ENCODE measurements at regions not wholly inside any gene's neighbourhood (a gene's known extent, or its start where the extent isn't known, plus 50 kb on each side); places are given as distances from the start of the nearest gene placed in this dataset.

DNA sequence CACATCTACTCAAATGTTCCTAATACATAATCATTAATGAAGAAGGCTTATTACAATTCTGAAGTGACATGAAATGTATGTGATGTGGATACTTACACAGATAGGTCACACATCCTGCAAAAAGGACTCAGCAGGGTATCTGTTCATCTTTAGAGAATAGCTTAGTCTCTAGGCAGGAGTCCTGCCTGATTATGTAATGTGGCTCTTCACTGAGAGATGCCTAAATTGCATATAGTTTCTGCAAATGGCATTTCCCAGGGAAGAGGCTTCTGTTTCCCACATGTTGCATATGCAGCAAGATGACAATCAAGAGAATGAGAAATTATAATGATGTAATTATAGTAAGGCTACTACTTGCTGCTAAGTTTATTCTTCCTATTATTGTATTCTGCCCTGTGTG, 58.8 kb upstream of the SLC36A4 start:
- TF ChIP-seq EZH2 (IDR thresholded peaks at IDR 0.05; ENCODE audit: borderline replicate concordance, low read depth, low read length, severe bottlenecking) (no peak), POLR2A (IDR thresholded peaks at IDR 0.05; ENCODE audit: low read depth, low read length) (no peak), FOS (IDR thresholded peaks at IDR 0.05; ENCODE audit: borderline replicate concordance, insufficient read depth, low read length) (no peak), GATA2 (IDR thresholded peaks at IDR 0.05; ENCODE audit: insufficient read depth, insufficient read length, low read depth, low read length) (no peak), MYC (IDR thresholded peaks at IDR 0.05; ENCODE audit: low read depth, low read length) (no peak), JUN (IDR thresholded peaks at IDR 0.05; ENCODE audit: borderline replicate concordance, insufficient read depth, insufficient read length, low read depth) (no peak)
- TF ChIP-seq, protein P1, sequence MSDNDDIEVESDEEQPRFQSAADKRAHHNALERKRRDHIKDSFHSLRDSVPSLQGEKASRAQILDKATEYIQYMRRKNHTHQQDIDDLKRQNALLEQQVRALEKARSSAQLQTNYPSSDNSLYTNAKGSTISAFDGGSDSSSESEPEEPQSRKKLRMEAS (IDR thresholded peaks at IDR 0.05; ENCODE audit: insufficient read depth, insufficient read length): no peak
- TF ChIP-seq, protein P2, sequence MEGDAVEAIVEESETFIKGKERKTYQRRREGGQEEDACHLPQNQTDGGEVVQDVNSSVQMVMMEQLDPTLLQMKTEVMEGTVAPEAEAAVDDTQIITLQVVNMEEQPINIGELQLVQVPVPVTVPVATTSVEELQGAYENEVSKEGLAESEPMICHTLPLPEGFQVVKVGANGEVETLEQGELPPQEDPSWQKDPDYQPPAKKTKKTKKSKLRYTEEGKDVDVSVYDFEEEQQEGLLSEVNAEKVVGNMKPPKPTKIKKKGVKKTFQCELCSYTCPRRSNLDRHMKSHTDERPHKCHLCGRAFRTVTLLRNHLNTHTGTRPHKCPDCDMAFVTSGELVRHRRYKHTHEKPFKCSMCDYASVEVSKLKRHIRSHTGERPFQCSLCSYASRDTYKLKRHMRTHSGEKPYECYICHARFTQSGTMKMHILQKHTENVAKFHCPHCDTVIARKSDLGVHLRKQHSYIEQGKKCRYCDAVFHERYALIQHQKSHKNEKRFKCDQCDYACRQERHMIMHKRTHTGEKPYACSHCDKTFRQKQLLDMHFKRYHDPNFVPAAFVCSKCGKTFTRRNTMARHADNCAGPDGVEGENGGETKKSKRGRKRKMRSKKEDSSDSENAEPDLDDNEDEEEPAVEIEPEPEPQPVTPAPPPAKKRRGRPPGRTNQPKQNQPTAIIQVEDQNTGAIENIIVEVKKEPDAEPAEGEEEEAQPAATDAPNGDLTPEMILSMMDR (IDR thresholded peaks at IDR 0.05; ENCODE audit: extremely low read depth in 1 of 2, insufficient read depth in 1 of 2, low read depth in 1 of 2, low read length in 2 of 2): no peak
- no peak overlapping the region for H3K4me3 ChIP-seq (replicated peaks in 1 of 3; ENCODE audit: insufficient read depth in 1 of 3, low read depth in 1 of 3, low read length in 3 of 3)
- no peak overlapping the region for H3K4me2 ChIP-seq (ENCODE audit: insufficient read depth, low read length)
- FAIRE-seq (no peak), DNase-seq (ENCODE audit: low read depth, low spot score) (no peak)
- dilution Hi-C loops (cut with MboI; ENCODE audit: extremely low pct_ligation_motif_present, low sequenced_read_pairs): no loop called here
- H3K36me3 ChIP-seq (ENCODE audit: control insufficient read depth in 2 of 2, extremely low read depth in 1 of 2, insufficient read depth in 2 of 2, low read length in 2 of 2): no peaks in the 10 kb centered on the region
- H3K9me1 ChIP-seq (replicated peaks; ENCODE audit: control insufficient read depth, extremely low read depth, insufficient read depth, low read length): no peaks in the 10 kb centered on the region
- intact Hi-C loops (cut with micrococcal nuclease): no loop called here
- H2AFZ ChIP-seq (ENCODE audit: low read depth, low read length): no peak overlapping the region
- H3K27ac ChIP-seq (ENCODE audit: insufficient read depth, low read depth, low read length): no peak overlapping the region
- no peaks in the 10 kb centered on the region for H3K4me1 ChIP-seq (ENCODE audit: control insufficient read depth, extremely low read depth, insufficient read depth, low read length)
- H3K9me3 ChIP-seq (replicated peaks; ENCODE audit: control insufficient read depth, insufficient read depth, low read length): no peaks in the 10 kb centered on the region
- CTCF ChIA-PET: no interaction called here
- POLR2A ChIA-PET: no interaction called here
- no peaks in the 10 kb centered on the region for H4K20me1 ChIP-seq (replicated peaks; ENCODE audit: control insufficient read depth, extremely low read depth, insufficient read depth, low read length)
- no peaks in the 10 kb centered on the region for H3K79me2 ChIP-seq (ENCODE audit: control insufficient read depth, insufficient read depth, low read length)
- BruUV-seq (replicated peaks): no TSS peak
- H3K27me3 ChIP-seq (ENCODE audit: control insufficient read depth in 2 of 2, insufficient read depth in 2 of 2, low read length in 2 of 2): no peaks in the 10 kb centered on the region
- H3K9ac ChIP-seq (replicated peaks; ENCODE audit: extremely low read depth, insufficient read depth, low read length): no peak overlapping the region
